HFF-Myc (cell line): ENCODE measurements at regions not wholly inside any gene's neighbourhood (a gene's known extent, or its start where the extent isn't known, plus 50 kb on each side); places are given as distances from the start of the nearest gene placed in this dataset.

Source experiments
- DNase-seq: peaks from one replicate; pipeline ENCODE4 v3.0.0-alpha.2; 2011; ENCODE audit warnings: low read depth; ENCODE audit errors: extremely low read depth
- H3K4me3 ChIP-seq: replicated peaks from 2 replicates; pipeline ENCODE4 v1.5.1; 2011; ENCODE audit warnings: low read depth, mild to moderate bottlenecking, control low read depth, low read length
- TF ChIP-seq, protein P1 (sequence below): IDR thresholded peaks from 2 replicates; pipeline ENCODE4 v1.5.1; 2012; ENCODE audit warnings: mild to moderate bottlenecking, low read depth, low read length, control low read depth; ENCODE audit errors: missing control alignments

DNA sequence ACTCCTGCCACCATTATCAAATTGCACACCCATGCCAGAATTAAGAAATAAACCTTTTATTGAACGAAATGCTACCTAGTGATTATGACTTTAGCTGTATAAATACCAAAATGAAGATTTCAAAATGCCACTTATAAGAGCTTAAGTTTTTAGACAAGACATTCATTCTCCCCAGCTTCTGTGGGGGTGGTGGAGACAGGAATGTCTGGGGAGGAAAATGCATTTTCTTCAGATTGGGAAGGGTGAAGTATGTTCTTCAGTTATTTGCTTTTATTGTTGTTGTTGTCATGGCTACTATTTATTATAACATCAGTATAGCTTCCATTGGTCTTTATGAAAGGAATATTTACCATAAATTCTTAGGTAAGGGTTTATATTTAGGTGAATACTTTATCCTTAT, 132.7 kb upstream of the GMNC start:
- TF ChIP-seq, protein P1, sequence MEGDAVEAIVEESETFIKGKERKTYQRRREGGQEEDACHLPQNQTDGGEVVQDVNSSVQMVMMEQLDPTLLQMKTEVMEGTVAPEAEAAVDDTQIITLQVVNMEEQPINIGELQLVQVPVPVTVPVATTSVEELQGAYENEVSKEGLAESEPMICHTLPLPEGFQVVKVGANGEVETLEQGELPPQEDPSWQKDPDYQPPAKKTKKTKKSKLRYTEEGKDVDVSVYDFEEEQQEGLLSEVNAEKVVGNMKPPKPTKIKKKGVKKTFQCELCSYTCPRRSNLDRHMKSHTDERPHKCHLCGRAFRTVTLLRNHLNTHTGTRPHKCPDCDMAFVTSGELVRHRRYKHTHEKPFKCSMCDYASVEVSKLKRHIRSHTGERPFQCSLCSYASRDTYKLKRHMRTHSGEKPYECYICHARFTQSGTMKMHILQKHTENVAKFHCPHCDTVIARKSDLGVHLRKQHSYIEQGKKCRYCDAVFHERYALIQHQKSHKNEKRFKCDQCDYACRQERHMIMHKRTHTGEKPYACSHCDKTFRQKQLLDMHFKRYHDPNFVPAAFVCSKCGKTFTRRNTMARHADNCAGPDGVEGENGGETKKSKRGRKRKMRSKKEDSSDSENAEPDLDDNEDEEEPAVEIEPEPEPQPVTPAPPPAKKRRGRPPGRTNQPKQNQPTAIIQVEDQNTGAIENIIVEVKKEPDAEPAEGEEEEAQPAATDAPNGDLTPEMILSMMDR = no peak
- no peak for DNase-seq
- no peak overlapping the region for H3K4me3 ChIP-seq

DNA sequence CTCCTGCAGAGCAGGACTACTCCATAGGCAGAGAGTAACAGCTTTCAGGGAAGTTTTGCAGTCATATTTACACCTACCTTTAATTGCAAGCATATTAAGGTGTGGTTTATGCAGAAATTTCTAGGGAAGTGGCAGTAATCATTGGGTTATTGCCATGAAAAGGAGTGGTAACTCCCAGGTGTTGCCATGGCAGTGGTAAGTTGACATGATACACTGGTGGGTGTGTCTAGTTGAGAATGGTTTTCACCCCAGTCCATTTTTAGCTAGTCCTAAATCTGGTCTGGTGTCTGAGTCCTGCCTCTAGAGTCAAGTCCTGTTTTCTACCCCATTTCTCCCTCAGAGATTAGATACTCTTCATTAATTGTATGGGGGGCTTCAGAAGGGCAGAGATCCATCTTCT, 128.4 kb upstream of the GMNC start:
- TF ChIP-seq, protein P1 = no peak
- no peak for DNase-seq
- H3K4me3 ChIP-seq = no peak overlapping the region

DNA sequence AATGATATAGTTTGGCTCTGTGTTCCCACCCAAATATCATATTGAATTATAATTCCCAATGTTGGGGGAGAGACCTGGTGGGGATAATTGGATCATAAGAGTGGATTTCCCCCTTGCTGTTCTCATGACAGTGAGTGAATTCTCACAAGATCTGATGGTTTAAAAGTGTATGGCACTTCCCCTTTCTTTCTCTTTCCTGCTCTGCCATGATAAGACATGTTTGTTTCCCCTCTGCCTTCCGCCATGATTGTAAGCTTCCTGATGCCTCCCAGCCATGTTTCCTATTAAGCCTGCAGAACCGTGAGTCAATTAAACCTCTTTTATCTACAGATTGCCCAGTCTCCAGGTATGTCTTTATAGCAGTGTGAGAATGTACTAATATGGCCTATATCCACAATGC, 126.7 kb upstream of the GMNC start:
- H3K4me3 ChIP-seq = no peak overlapping the region
- TF ChIP-seq, protein P1 = no peak
- no peak for DNase-seq

DNA sequence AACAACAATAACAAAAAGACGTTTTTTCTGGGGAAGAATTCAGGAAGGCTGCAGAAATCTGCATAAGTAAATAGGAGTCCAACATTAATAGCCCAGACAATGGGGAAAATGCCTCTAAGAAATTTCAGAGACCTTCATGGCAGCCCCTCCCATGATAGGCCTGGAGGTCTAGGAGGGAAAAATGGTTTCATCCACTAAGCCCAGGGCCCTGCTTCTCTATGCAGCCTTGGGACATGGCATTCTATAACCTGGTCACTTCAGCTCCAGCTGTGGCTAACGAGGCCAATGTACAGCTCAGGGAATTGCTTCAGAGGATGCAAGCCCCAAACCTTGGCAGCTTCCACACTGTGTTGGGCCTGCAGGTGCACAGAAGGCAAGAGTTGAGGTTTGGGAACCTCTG, 125.6 kb upstream of the GMNC start:
- no peak overlapping the region for H3K4me3 ChIP-seq
- DNase-seq = no peak
- TF ChIP-seq, protein P1 = no peak

DNA sequence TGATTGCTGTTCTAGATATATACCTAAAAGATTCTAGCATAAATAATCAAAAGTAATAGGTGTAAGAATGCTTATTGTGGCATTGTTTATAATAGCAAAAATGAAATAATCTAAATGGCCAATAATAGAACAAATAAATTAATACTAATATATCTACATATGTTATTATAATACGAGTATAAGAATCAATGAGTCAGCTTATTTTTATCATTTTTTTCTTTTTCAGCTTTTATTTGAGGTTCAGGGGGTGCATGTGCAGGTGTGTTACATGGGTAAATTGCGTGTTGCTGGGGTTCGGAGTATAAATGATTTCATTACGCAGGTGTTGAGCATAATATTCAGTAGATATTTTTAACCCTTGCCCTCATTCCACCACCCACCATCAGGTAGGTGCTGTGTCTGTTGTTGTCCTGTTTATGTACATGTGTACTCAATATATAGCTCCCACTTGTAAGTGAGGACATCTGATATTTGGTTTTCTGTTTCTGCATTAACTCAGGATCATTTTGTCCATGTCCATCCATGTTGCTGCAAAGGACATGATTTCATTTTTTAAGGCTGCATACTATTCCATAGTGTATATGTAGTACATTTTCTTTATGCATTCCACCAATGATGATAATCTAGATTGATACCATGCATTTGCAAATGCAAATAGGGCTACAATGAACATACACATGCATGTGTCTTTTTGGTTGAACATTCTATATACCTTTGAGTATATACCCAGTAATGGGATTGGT, 122.2 kb upstream of the GMNC start:
- TF ChIP-seq, protein P1 = no peak
- DNase-seq = no peak
- no peak overlapping the region for H3K4me3 ChIP-seq

DNA sequence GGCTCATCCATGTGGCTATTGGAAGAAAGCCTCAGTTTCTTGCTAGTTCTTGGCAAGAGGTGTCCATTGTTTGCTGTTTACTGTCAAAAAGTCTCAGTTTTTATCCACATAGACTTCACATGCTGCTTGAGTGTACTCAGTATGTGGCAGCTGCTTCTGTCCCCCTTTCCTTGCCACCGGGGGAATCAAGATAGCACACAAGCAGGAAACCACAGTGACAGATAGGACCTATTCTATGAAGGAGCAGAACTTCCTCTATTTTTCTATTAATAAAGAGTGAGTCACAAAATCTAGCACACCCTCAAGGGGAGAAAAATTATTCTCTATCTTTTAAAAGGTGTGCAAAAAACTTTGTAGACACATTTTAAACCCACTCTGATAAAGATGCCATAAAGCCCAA, 121.4 kb upstream of the GMNC start:
- no peak for DNase-seq
- no peak overlapping the region for H3K4me3 ChIP-seq
- TF ChIP-seq, protein P1 = no peak

DNA sequence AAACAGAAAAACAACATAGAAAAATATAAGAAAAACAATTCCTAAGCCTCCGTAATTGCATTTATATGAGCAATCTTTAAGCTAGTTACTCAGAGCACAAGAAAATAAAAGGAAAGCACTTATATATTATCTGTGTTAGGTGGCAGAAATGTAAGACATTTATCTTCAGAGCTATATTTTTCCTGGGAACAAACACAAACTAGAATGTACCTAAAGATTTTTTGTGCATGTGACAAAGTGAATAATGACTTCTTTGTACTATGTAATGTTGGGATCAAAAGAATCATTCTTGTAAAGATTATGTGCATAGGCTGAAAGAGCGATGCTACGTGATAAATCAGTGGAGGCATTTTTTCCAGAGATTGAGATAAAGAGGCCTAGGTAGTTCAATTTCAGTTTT, 111.3 kb upstream of the GMNC start:
- H3K4me3 ChIP-seq = no peak overlapping the region
- TF ChIP-seq, protein P1 = no peak
- no peak for DNase-seq
